ENCODE measurements at regions not wholly inside any gene's neighbourhood (a gene's known extent, or its start where the extent isn't known, plus 50 kb on each side); places are given as distances from the start of the nearest gene placed in this dataset.

DNA sequence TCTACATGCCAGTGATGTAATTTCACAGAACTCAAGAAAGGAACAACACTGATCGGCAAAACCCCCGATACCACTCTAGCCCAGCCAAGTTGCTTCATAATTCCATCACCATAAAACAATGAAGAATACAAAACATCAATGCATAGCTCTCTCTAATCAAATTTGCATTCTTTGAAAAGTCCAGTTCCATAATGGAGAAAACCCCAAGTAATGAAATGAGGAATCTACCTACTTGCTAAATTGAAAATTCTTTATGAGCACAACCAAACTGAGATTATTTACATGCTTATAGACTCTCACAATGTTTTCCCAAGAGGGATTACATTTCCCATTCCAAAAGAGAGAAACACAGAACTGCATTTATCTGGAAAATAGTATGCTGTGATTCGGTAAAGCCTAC is 186.5 kb downstream of the NR4A2 start:
- TF ChIP-seq, protein P1, sequence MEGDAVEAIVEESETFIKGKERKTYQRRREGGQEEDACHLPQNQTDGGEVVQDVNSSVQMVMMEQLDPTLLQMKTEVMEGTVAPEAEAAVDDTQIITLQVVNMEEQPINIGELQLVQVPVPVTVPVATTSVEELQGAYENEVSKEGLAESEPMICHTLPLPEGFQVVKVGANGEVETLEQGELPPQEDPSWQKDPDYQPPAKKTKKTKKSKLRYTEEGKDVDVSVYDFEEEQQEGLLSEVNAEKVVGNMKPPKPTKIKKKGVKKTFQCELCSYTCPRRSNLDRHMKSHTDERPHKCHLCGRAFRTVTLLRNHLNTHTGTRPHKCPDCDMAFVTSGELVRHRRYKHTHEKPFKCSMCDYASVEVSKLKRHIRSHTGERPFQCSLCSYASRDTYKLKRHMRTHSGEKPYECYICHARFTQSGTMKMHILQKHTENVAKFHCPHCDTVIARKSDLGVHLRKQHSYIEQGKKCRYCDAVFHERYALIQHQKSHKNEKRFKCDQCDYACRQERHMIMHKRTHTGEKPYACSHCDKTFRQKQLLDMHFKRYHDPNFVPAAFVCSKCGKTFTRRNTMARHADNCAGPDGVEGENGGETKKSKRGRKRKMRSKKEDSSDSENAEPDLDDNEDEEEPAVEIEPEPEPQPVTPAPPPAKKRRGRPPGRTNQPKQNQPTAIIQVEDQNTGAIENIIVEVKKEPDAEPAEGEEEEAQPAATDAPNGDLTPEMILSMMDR (conservative IDR thresholded peaks at IDR 0.05; ENCODE audit: low read depth): no peak
- CTCF ChIA-PET: no interaction called here
- DNase-seq (ENCODE audit: low spot score): no peak
- POLR2A ChIA-PET (ENCODE audit: low non-redundant PET): no interaction called here
- H3K27ac ChIP-seq: no peak overlapping the region

DNA sequence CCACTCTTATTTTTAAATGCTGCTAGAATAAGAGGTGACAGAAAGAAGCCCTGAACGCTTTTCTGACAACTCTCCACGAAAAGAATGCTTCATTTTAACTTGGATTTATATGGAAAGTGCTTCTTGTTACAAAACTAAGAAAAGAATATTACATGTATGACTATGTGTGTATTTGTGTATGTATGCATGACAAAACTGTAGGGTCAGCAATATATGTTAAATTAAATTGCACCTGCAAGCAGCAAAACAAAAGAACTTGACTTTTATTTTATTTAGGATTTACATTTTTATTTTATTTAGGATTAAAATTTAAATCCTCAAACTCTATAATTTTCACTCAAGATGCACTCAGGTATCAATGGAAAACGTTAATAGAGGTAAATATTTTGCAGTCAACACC is 187.1 kb downstream of the NR4A2 start:
- no peak overlapping the region for H3K27ac ChIP-seq
- no peak for DNase-seq (ENCODE audit: low spot score)
- POLR2A ChIA-PET (ENCODE audit: low non-redundant PET): interaction anchor here (0.5 kb wide), 1 partner anchor 249 kb away, joined by 4 read pairs; no protein-coding TSS in a partner anchor
- CTCF ChIA-PET: no interaction called here
- TF ChIP-seq, protein P1 (conservative IDR thresholded peaks at IDR 0.05; ENCODE audit: low read depth): no peak

DNA sequence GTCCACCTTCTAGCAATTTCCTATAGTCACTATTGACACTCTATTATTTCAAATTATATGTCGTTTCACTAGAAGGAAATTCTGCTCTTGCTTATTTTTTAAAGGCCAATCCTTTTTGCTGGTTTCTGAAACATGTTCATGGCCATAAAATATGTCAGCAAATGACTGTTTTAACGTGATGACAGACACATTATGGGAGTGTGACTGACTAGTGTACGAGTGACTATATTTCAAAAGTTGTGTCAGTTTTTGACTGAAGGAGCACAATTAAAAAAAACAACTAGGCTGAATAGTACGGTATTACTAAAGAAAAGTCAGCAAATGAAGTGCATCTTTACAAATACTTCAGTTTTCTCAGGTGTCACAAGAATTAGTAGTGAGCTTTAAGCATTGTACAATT is 196.0 kb downstream of the NR4A2 start:
- POLR2A ChIA-PET (ENCODE audit: low non-redundant PET): no interaction called here
- TF ChIP-seq, protein P1 (conservative IDR thresholded peaks at IDR 0.05; ENCODE audit: low read depth): no peak
- no peak overlapping the region for H3K27ac ChIP-seq
- no peak for DNase-seq (ENCODE audit: low spot score)
- CTCF ChIA-PET: no interaction called here

DNA sequence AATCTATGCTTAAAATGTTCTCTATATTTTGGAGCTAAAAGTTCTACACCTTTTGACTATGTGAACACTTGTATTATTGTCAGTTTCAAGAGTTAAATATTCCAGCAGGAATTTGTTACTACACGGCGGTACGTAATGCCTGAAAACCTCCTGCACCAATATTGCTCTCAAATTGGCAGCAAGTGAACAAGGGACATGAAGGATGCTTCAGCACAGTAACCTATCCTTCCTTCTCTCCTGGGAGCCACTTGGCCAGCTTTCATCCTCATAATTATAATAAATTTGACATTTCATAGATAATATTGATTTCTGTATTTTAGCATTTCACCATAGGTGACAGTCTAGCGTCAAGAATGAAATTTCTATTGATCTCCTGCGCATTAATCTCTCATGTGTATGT is 197.6 kb downstream of the NR4A2 start:
- TF ChIP-seq, protein P1 (conservative IDR thresholded peaks at IDR 0.05; ENCODE audit: low read depth): no peak
- no peak for DNase-seq (ENCODE audit: low spot score)
- ChIA-PET CTCF (interaction anchor here (0.6 kb wide), 1 partner anchor 1063 kb away, joined by 3 read pairs; no protein-coding TSS in a partner anchor), POLR2A (ENCODE audit: low non-redundant PET) (no interaction called here)
- H3K27ac ChIP-seq: no peak overlapping the region

DNA sequence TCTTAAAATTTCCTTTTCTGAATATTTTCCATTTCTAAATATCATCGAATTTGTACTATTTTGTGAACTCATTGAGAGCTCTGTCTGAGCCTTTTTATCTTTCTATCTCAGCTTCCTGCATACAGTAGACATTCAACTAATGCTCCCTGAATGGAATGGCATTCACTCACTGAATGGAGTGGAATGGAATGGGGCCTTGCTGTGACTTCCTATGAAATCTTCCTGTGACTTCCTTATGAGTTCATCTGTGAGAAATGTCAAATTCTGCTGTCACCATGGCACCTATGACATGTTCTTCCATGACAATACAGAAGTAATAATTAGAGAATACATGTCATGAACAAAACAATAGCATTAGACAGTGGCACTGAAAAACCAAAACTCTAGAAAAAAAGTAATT is 199.6 kb downstream of the NR4A2 start:
- CTCF ChIA-PET: interaction anchor here (0.6 kb wide), 1 partner anchor 155 kb away, joined by 4 read pairs; no protein-coding TSS in a partner anchor
- TF ChIP-seq, protein P1 (conservative IDR thresholded peaks at IDR 0.05; ENCODE audit: low read depth): no peak
- DNase-seq (ENCODE audit: low spot score): no peak
- POLR2A ChIA-PET (ENCODE audit: low non-redundant PET): no interaction called here
- no peak overlapping the region for H3K27ac ChIP-seq

DNA sequence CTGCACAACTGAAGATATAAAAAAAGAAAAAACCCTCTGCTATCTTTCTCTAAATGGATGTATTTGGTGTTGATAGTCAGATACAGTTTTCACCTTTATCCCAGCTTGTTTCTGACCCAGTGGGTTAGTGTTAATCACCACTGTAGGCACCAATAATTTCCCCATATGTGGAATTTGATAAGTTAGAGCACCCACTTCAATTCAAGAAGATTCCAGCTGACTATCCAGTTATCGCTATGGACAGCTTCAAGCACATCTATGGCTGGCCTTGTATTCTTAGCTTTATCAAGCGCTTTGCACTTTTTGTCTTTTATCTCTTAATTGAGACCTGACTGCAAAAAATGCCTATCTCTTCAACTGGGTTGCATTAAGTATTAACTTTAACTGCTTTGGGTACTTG is 200.4 kb downstream of the NR4A2 start:
- ChIA-PET POLR2A (ENCODE audit: low non-redundant PET) (no interaction called here), CTCF (no interaction called here)
- TF ChIP-seq, protein P1 (conservative IDR thresholded peaks at IDR 0.05; ENCODE audit: low read depth): no peak
- DNase-seq (ENCODE audit: low spot score): no peak
- no peak overlapping the region for H3K27ac ChIP-seq

DNA sequence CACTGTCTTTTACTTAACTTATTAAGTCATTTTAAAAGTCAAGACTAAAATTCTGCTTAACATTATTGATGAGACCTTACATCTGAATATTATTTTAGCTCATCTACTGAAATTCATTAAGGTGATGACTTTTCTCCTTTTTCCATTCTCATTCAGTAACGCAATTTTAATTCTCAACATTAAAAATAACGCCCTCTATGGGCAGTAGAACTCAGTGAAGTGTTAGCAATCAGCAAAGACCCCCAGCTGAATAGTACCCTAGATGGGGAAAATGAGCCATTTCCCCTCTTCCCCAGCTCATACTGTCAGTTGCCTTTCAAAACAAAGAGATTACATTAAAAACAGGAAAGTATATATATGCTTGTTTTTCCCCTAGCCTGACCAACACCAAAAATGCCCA is 203.3 kb downstream of the NR4A2 start:
- no peak overlapping the region for H3K27ac ChIP-seq
- ChIA-PET POLR2A (ENCODE audit: low non-redundant PET) (no interaction called here), CTCF (interaction anchor here (0.6 kb wide), 1 partner anchor 236 kb away, joined by 3 read pairs; no protein-coding TSS in a partner anchor)
- TF ChIP-seq, protein P1 (conservative IDR thresholded peaks at IDR 0.05; ENCODE audit: low read depth): no peak
- no peak for DNase-seq (ENCODE audit: low spot score)

Measured in RWPE1 (cell line).